ENCODE measurements at regions not wholly inside any gene's neighbourhood (a gene's known extent, or its start where the extent isn't known, plus 50 kb on each side); places are given as distances from the start of the nearest gene placed in this dataset.

DNA sequence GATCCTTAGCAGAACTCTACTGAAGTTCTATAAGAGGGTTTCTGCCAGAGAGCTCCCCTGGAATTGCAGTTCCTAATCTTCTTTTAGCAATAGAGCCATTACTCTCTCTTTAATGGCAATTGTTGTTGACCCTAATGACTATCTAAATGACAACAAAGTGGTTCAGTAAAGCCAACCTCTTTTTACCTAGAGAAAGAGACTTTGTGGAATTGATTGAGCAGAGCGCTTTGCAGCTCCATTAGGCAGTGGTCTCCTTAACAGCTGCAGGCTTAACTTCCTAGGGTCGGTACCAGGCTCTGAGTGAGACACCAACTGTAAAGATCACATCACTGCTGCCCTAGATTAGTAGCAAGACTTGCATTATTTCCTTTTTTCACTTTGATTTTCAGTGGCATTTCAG is 1472.9 kb upstream of the TENM3 start:
- in situ Hi-C loops (cut with MboI; ENCODE audit: low sequenced_read_pairs), result no loop called here
- Histone ChIP-seq H4K91ac (ENCODE audit: insufficient read depth, low read depth, low read length) (no peak overlapping the region), H3K27me3 (ENCODE audit: control insufficient read depth, insufficient read depth, low read length) (no peaks in the 10 kb centered on the region), H3K9ac (ENCODE audit: low read depth, low read length) (no peak overlapping the region), H3K23ac (ENCODE audit: low read depth, low read length) (no peak overlapping the region), H2BK15ac (ENCODE audit: low read depth, low read length) (no peak overlapping the region), H3K4me3 (ENCODE audit: insufficient read depth, low read depth, low read length) (no peak overlapping the region), H3K4me1 (ENCODE audit: control insufficient read depth, insufficient read depth, low read length) (no peaks in the 10 kb centered on the region), H2BK120ac (ENCODE audit: low read depth, low read length) (no peak overlapping the region), H4K20me1 (ENCODE audit: insufficient read depth, low read length) (no peaks in the 10 kb centered on the region), H4K8ac (ENCODE audit: low read depth in 2 of 2, low read length in 2 of 2) (no peak overlapping the region), H4K5ac (ENCODE audit: low read depth, low read length) (no peak overlapping the region), H3K56ac (ENCODE audit: extremely low read depth, insufficient read depth, low read length) (no peak overlapping the region), H2BK5ac (ENCODE audit: low read depth, low read length, poor library complexity, severe bottlenecking) (no peak overlapping the region), H3K27ac (ENCODE audit: insufficient read depth, low read length) (no peak overlapping the region), H2BK20ac (ENCODE audit: low read depth, low read length) (no peak overlapping the region), H3K14ac (replicated peaks; ENCODE audit: low read depth, low read length) (no peak overlapping the region), H3K4ac (ENCODE audit: low read depth, low read length) (no peak overlapping the region), H3K9me3 (ENCODE audit: control insufficient read depth, insufficient read depth, low read length) (no peaks in the 10 kb centered on the region), H3K9me1 (ENCODE audit: insufficient read depth, low read length) (no peaks in the 10 kb centered on the region), H3K4me2 (ENCODE audit: low read depth, low read length) (no peak overlapping the region), H3K36me3 (ENCODE audit: control insufficient read depth, insufficient read depth, low read length) (no peaks in the 10 kb centered on the region), H2AFZ (replicated peaks; ENCODE audit: low read length, poor library complexity) (no peak overlapping the region), H2AK5ac (ENCODE audit: low read depth, low read length) (no peak overlapping the region), H3K79me1 (ENCODE audit: low read depth in 1 of 2, low read length in 2 of 2) (no peaks in the 10 kb centered on the region), H2AK9ac (replicated peaks; ENCODE audit: low read depth, low read length, poor library complexity) (no peak overlapping the region), H3K18ac (ENCODE audit: low read depth, low read length) (no peak overlapping the region)
- DNase-seq (no peak), ATAC-seq (ENCODE audit: low read depth) (no peak)
- intact Hi-C loops (cut with micrococcal nuclease), result no loop called here
- no TSS peak for BruUV-seq (replicated peaks)
- no peak for TF ChIP-seq SMC3 (IDR thresholded peaks at IDR 0.05; ENCODE audit: low read depth, low read length)
- no peak for TF ChIP-seq USF2 (IDR thresholded peaks at IDR 0.05; ENCODE audit: low read depth, low read length)
- no peak for TF ChIP-seq BHLHE40 (IDR thresholded peaks at IDR 0.05; ENCODE audit: low read depth, low read length)
- no peak for TF ChIP-seq POLR2A (IDR thresholded peaks at IDR 0.05; ENCODE audit: low read depth, low read length)
- no peak for TF ChIP-seq FOS (IDR thresholded peaks at IDR 0.05; ENCODE audit: low read depth, low read length)
- TF ChIP-seq CEBPB (IDR thresholded peaks at IDR 0.05; ENCODE audit: low read depth, low read length), result no peak
- TF ChIP-seq, protein P1, sequence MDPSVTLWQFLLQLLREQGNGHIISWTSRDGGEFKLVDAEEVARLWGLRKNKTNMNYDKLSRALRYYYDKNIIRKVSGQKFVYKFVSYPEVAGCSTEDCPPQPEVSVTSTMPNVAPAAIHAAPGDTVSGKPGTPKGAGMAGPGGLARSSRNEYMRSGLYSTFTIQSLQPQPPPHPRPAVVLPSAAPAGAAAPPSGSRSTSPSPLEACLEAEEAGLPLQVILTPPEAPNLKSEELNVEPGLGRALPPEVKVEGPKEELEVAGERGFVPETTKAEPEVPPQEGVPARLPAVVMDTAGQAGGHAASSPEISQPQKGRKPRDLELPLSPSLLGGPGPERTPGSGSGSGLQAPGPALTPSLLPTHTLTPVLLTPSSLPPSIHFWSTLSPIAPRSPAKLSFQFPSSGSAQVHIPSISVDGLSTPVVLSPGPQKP (IDR thresholded peaks at IDR 0.05; ENCODE audit: borderline replicate concordance, low read depth, low read length), result no peak
- no peak for TF ChIP-seq CHD1 (IDR thresholded peaks at IDR 0.05; ENCODE audit: low read depth, low read length)
- no peak for TF ChIP-seq MAFK (IDR thresholded peaks at IDR 0.05; ENCODE audit: low read depth, low read length)
- no peak for TF ChIP-seq CTCF (conservative IDR thresholded peaks at IDR 0.05; ENCODE audit: low read depth, low read length)
- TF ChIP-seq NFE2L2 (IDR thresholded peaks at IDR 0.05; ENCODE audit: low read depth, low read length), result no peak
- no peak for TF ChIP-seq RCOR1 (IDR thresholded peaks at IDR 0.05; ENCODE audit: insufficient replicate concordance, low read length)
- TF ChIP-seq MXI1 (IDR thresholded peaks at IDR 0.05; ENCODE audit: borderline replicate concordance, low read depth, low read length), result no peak
- TF ChIP-seq RAD21 (IDR thresholded peaks at IDR 0.05; ENCODE audit: low read length), result no peak
- TF ChIP-seq MAZ (IDR thresholded peaks at IDR 0.05; ENCODE audit: borderline replicate concordance, low read depth, low read length), result no peak
- dilution Hi-C loops (cut with HindIII; ENCODE audit: low sequenced_read_pairs, unreplicated experiment), result no loop called here
- ChIA-PET POLR2A (ENCODE audit: unreplicated experiment) (no interaction called here), CTCF (no interaction called here)
- WGBS, 2 experiments (ENCODE audit: extremely low coverage in 2 of 2, insufficient read length in 1 of 2), result no CpG with 5 or more reads among the region's 2 CpGs

Measured in IMR-90 (cell line).